ENCODE measurements at regions not wholly inside any gene's neighbourhood (a gene's known extent, or its start where the extent isn't known, plus 50 kb on each side); places are given as distances from the start of the nearest gene placed in this dataset.

DNA sequence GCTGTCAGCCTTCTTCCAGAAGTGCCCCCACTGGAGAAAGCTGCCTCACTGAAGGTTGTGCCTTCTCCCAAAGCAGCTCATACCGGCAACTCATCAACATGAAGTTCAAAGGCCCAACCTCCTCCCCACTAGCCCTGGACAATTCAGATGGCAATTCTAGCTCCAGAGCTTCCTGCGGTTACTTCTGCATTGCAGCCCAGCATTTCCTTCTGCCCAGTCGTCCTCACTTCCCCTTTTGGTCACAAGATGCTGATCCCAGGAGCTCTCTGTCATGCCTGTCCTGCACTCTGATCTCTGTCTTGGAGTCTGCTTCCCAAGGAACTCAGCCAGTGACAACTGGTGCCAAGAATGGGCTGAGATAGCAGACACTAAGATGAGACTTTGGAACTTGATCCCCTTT lies 178.2 kb upstream of the SOX9 start:
- H3K27me3 ChIP-seq (ENCODE audit: insufficient read depth, low read length, poor library complexity, severe bottlenecking) = no peaks in the 10 kb centered on the region
- no peak overlapping the region for H3K9ac ChIP-seq (ENCODE audit: low read depth, low read length, poor library complexity, severe bottlenecking)
- H3K9me2 ChIP-seq (replicated peaks; ENCODE audit: low read depth, low read length) = no peaks in the 10 kb centered on the region
- no peak overlapping the region for H3K4me2 ChIP-seq (ENCODE audit: low read depth, low read length, poor library complexity, severe bottlenecking)
- no peak overlapping the region for H2AFZ ChIP-seq (ENCODE audit: low read length)
- TF ChIP-seq, protein P1, sequence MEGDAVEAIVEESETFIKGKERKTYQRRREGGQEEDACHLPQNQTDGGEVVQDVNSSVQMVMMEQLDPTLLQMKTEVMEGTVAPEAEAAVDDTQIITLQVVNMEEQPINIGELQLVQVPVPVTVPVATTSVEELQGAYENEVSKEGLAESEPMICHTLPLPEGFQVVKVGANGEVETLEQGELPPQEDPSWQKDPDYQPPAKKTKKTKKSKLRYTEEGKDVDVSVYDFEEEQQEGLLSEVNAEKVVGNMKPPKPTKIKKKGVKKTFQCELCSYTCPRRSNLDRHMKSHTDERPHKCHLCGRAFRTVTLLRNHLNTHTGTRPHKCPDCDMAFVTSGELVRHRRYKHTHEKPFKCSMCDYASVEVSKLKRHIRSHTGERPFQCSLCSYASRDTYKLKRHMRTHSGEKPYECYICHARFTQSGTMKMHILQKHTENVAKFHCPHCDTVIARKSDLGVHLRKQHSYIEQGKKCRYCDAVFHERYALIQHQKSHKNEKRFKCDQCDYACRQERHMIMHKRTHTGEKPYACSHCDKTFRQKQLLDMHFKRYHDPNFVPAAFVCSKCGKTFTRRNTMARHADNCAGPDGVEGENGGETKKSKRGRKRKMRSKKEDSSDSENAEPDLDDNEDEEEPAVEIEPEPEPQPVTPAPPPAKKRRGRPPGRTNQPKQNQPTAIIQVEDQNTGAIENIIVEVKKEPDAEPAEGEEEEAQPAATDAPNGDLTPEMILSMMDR (conservative IDR thresholded peaks at IDR 0.05; ENCODE audit: low read length) = no peak
- TF ChIP-seq EZH2phosphoT487 (IDR thresholded peaks at IDR 0.05; ENCODE audit: borderline replicate concordance) = no peak
- no peaks in the 10 kb centered on the region; the same call in 1 of the 2 replicates for H3K9me3 ChIP-seq (ENCODE audit: insufficient read depth, low read depth, low read length)
- no peaks in the 10 kb centered on the region for H3K36me3 ChIP-seq (ENCODE audit: insufficient read depth, low read length)
- no peaks in the 10 kb centered on the region for H3K4me1 ChIP-seq (ENCODE audit: insufficient read depth, low read length, poor library complexity, severe bottlenecking)
- no peaks in the 10 kb centered on the region for H4K20me1 ChIP-seq (ENCODE audit: insufficient read depth, low read length, poor library complexity, severe bottlenecking)
- H3K79me2 ChIP-seq (ENCODE audit: insufficient read depth, low read length) = no peaks in the 10 kb centered on the region
- no peaks in the 10 kb centered on the region for H3F3A ChIP-seq (ENCODE audit: low read depth)
- no peak overlapping the region for H3K4me3 ChIP-seq (ENCODE audit: low read length, poor library complexity, severe bottlenecking)

DNA sequence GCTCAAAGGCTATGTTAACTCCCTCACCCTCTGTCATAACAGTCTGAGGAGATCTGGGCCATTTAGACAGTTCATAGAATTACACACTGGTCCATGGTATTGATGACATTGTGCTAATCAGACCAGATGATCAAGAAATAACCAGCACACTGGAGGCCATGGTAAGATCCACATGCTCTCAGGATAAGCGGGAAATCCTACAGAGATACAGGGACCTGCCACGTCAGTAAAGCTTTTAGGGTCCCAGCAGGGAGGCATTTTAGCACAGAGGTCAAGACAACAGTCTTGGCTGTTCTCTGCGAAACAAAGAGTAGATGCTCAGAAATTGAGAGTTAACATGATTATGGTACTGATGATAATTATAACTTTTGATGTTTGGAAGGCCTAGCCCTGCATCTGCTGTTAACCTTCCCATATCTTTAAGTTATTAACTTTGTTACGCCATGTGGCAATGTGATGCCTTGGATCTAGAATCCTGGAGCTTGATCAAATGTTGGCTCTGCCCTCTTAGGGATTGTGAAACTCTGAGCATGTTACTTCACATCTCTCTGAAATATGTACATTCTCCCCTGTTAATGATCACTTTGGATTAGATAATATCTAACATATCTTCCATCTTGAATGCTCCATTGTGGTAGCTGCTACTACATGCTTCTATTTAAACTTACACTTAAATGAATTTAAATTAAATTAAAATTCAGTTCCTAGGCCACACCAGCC lies 172.0 kb upstream of the SOX9 start:
- H2AFZ ChIP-seq (ENCODE audit: low read length) = no peak overlapping the region
- TF ChIP-seq, protein P1 (conservative IDR thresholded peaks at IDR 0.05; ENCODE audit: low read length) = no peak
- no peak for TF ChIP-seq EZH2phosphoT487 (IDR thresholded peaks at IDR 0.05; ENCODE audit: borderline replicate concordance)
- H3F3A ChIP-seq (ENCODE audit: low read depth) = no peaks in the 10 kb centered on the region
- H3K4me1 ChIP-seq (ENCODE audit: insufficient read depth, low read length, poor library complexity, severe bottlenecking) = no peaks in the 10 kb centered on the region
- H3K4me2 ChIP-seq (ENCODE audit: low read depth, low read length, poor library complexity, severe bottlenecking) = no peak overlapping the region
- H3K9ac ChIP-seq (ENCODE audit: low read depth, low read length, poor library complexity, severe bottlenecking) = no peak overlapping the region
- H3K79me2 ChIP-seq (ENCODE audit: insufficient read depth, low read length) = no peaks in the 10 kb centered on the region
- H3K4me3 ChIP-seq (ENCODE audit: low read length, poor library complexity, severe bottlenecking) = no peak overlapping the region
- H3K27me3 ChIP-seq (ENCODE audit: insufficient read depth, low read length, poor library complexity, severe bottlenecking) = no peaks in the 10 kb centered on the region
- no peaks in the 10 kb centered on the region for H3K36me3 ChIP-seq (ENCODE audit: insufficient read depth, low read length)
- peaks cover 5% of the 10 kb centered on the region; the same call in 1 of the 2 replicates for H3K9me3 ChIP-seq (ENCODE audit: insufficient read depth, low read depth, low read length)
- no peaks in the 10 kb centered on the region for H4K20me1 ChIP-seq (ENCODE audit: insufficient read depth, low read length, poor library complexity, severe bottlenecking)
- no peaks in the 10 kb centered on the region for H3K9me2 ChIP-seq (replicated peaks; ENCODE audit: low read depth, low read length)

DNA sequence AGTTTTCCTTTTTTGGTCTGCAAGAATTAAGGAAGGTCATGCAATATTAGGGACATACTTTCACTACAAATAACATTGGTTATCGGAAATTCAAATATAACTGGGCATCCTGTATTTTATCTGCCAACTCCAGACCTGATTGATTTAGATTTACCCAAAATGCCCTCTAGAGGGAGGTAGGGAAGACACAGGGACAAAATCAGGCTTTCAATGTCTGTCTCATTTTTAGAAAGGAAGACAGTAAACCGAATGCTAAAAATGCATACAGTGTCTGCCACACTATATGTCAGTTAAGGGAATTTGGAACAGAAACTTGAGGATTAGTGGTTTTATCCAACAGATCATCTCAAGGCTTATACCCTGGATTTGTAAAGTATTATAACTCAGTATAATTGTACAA lies 161.7 kb upstream of the SOX9 start:
- H3K79me2 ChIP-seq (ENCODE audit: insufficient read depth, low read length) = no peaks in the 10 kb centered on the region
- no peaks in the 10 kb centered on the region for H4K20me1 ChIP-seq (ENCODE audit: insufficient read depth, low read length, poor library complexity, severe bottlenecking)
- peaks cover 2% of the 10 kb centered on the region; the same call in 1 of the 2 replicates for H3K9me3 ChIP-seq (ENCODE audit: insufficient read depth, low read depth, low read length)
- H3K9ac ChIP-seq (ENCODE audit: low read depth, low read length, poor library complexity, severe bottlenecking) = no peak overlapping the region
- no peaks in the 10 kb centered on the region for H3K4me1 ChIP-seq (ENCODE audit: insufficient read depth, low read length, poor library complexity, severe bottlenecking)
- TF ChIP-seq EZH2phosphoT487 (IDR thresholded peaks at IDR 0.05; ENCODE audit: borderline replicate concordance) = no peak
- TF ChIP-seq, protein P1 (conservative IDR thresholded peaks at IDR 0.05; ENCODE audit: low read length) = 0 out of 2 replicates have a peak, but pooled peaks have one; percentile 13
- H3K27me3 ChIP-seq (ENCODE audit: insufficient read depth, low read length, poor library complexity, severe bottlenecking) = no peaks in the 10 kb centered on the region
- no peak overlapping the region for H3K4me3 ChIP-seq (ENCODE audit: low read length, poor library complexity, severe bottlenecking)
- no peaks in the 10 kb centered on the region for H3F3A ChIP-seq (ENCODE audit: low read depth)
- H3K36me3 ChIP-seq (ENCODE audit: insufficient read depth, low read length) = no peaks in the 10 kb centered on the region
- no peak overlapping the region for H2AFZ ChIP-seq (ENCODE audit: low read length)
- H3K4me2 ChIP-seq (ENCODE audit: low read depth, low read length, poor library complexity, severe bottlenecking) = no peak overlapping the region
- H3K9me2 ChIP-seq (replicated peaks; ENCODE audit: low read depth, low read length) = no peaks in the 10 kb centered on the region

Measured in Loucy (cell line).